DMS114 treated with DMSO at 0.1 percent for 48 hours (cell line): ENCODE measurements at regions not wholly inside any gene's neighbourhood (a gene's known extent, or its start where the extent isn't known, plus 50 kb on each side); places are given as distances from the start of the nearest gene placed in this dataset.
"Not testable (repeated sequence)": the region's sequence is repeated elsewhere in the genome, so short reads cannot be mapped to it uniquely, and the experiment has no call there.

ENCODE experiments used
- DNase-seq: peaks from one replicate; lab custom pipeline; 2025; ENCODE audit not compliant: unreplicated experiment; lab: John Stamatoyannopoulos, UW

DNA sequence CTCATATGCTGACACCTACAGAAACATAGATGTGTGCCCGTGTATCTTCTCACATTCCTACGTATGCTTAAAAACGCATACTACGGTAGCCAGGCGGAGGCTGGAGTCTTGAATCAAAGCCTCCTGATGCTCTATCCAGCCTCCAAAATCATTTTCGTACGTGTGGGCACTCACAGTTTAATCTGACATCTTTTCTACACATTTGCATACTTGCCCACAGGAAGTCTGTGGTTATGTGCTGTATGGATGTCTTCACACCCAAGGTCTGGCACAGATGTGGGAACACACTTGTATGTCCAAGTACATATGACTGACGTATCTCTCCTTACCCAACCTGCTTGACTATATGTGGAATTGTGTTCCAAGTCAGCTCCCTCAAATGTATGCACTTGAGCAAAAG is 561.8 kb upstream of the CADM1 start:
- no peak for DNase-seq

DNA sequence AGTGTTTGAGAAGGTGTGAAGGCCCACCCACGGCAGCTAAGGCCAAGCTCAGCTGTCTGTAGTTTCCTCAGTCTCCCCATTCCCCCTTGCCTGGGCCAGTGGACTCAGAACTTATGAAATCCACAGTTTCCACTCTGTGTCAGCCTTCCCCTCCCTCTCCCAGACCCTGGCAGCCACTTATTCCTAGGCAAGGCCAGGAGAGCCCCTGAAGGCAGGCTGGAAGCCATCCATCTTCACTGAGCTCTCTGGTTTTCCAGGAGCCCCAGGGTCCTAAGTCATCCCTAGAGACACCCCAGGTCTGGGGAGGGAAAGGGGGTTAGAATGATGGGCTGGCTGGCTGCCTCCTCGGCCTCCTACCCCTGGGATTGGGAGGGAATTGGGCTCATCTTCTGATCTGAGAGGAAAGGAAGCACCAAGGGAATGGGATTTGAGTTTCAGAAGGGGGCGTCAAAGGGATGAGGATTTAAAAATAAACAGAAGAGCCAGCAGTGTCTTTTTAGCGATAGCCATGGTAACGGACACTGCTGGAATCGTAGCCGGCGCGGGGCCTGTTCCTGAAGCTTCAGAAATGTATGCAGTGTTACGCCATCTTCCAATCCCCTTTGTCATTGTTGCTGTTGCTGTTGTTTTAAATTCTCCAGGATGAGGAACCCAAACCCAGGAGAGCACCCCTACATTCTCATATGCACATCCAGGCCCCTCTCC is 561.1 kb upstream of the CADM1 start:
- DNase-seq = no peak

DNA sequence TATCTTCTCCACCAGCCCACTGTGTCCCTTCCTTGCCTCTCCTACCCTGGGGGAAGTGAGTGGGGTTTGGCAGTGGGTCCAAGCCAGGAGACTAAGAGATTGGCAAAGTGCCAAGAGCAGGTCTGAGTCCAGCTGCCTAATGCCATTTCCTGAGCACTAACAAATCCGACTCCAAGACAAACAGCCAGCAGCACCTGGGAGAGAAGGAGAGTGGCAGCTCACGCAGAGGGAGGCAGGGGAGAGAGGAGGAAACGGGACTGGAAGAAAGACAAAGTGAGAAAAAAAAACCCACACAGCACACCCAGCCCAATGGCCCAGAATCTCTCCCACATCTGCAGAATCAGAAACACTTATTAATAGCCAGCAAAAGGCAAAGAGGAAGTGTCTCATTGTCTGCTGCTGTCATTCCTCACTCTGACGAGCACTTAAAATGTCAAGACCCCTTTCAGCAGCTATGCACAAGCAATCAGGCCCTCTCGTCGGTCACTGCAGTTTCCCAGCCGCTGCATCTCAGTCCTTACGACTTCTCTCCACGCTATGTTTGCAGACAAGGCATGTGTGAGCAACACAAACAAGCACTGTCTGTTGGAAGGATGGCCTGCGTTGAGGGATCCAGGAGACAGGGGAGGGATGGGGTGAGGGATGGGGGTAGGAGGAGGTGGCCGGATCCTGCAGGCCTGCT is 558.4 kb upstream of the CADM1 start:
- no peak for DNase-seq

DNA sequence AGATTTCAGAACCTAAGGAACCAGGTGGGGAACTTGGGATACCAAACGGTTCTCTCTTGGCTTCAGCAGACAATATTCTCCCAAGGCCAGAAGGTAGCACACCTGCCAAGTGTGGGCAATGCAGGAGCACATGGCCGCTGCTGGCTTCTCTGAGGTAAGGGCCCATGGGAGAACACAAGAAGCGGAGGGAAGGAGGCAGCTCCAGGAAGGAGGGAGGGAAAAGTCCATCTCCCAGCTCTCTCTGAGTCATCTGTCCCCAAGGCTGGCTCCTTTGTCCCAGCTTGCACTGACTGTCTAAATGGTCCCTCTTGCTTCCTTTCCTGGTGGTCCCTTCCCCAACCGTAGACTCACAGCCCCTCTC is 557.9 kb upstream of the CADM1 start:
- no peak for DNase-seq

DNA sequence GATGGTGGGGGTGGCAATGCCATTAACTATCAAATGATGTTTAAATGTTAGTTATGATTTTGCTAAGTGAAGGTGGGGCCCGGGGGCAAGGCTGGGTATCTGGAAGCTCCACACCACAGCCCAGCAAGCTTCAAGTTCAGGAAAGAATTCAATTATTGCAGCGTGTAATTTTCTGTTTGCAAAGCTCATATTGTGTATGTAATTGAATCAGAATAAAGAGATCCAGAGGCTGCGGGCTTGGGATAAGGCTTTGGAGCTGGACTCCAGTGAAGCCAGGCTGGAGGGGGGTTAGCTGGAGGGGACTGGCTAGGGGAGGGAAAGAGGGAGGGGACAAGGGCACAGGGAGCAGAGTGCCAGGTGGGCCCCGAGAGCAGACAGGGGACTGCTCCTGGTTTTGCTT is 557.1 kb upstream of the CADM1 start:
- no peak for DNase-seq

DNA sequence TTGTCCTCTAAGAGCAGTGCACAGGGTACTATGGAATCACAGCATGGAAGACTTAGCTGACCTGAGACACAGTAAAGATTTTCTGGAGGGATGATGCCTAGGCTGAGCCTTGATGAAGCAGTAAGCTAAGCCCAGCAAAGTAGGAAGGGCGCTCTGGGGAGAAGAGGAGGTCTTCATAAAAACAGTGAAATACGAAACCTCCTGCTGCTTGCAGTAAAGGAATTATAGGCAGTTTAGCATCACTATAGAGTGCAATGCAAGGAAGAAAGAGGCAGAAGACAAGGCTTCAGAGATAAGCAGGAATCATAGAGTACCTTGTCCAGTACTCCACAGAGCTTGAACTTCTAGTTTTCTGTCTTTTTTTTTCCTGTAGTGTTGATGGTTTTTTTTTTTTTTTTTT is 555.7 kb upstream of the CADM1 start:
- DNase-seq = no peak

DNA sequence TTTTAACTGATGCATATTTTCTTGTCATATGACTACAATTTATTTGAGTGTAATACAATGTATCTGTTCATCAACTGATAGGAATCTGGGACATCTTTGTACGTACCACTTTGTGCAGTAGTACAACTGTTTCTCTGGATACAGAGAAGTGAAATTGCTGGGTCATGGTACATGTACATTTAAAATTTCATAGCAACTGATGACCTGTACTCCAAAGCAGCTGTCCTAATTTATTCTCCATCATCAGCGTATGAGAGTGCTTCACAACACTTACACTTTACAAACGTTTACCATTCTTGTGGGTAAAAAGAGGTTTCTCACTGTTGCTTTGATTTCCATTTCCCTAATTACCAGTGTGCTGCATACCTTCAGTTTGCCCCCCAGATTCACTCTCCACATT is 552.8 kb upstream of the CADM1 start:
- no peak for DNase-seq

DNA sequence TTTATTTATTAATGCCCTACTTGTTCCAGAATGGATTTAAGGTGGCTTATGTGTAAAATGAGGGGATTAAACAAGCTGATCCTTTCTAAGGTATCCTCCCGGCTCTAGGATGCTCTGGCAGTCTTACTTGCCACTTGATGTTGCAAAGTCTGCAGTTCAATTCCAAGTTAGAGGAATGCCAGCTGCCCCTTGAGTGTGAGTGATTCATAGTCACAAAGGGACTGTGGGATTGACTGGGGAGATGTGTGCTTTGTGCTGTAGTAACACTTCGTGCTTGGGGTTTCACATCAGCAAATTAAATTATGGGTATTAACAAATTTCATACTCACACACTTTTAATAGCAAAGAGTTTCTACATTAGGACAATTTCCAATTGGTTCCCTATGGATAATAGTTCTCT is 550.8 kb upstream of the CADM1 start:
- DNase-seq = no peak

DNA sequence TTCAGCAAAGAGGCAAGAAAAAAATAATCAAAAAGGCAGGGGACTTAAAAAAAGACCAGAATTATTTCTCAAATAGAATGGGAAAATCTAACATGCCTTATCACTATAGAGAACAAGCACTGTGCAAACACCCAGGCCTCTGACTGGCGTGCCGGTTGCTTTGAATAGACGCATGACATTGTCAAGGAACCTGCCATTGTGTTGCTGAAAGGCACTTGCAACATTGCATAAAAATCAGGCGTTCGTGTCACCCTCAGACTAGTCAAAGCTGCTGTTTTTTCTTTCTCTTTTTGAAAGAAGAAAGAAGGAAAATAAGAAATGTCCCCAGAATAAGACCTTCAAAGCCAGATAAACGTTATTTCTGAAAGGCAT is 549.3 kb upstream of the CADM1 start:
- DNase-seq = no peak

DNA sequence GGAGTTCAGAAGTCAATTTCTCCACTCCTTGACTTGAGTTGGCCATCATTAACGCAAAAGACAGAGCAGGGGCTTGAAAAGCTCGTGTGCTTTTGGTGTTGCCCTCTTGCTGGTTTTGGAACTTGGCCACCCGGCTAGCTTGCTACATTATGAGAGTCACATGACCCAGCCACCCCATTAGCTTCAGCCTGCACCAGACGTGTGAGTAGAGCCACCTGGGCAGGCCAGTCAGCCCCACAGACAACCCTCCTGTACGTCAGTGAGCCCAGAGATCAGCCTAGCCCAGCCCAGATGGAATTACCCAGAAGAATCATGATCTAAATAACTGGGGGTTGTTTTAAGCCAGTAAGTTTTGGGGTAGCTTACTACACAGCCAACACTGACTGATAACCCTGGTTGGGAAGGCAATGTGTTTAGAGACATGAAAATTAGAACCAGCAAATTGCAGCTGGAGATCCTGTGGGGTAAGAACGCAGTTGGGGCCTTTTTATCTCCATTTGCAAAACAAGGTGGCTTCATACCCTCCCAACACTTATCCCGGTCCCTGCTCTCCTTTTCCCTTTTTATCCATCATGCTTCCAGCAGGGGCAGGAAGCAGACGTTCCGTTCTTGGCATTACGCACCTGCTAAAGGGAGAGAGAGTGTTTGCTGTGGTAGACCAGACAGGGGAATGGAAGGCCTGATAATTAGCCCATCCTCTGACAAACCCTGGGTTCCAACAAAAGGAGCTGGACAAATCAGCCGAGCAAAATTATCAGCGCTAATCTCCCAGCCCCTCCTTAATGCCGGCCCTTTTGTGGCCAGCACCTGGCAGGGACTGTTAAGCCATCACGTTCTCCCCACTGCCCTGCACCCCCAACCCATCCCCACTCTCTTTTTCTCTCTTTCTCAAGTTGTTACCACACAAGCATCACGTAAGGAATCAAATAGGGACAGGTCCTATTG is 548.7 kb upstream of the CADM1 start:
- no peak for DNase-seq

DNA sequence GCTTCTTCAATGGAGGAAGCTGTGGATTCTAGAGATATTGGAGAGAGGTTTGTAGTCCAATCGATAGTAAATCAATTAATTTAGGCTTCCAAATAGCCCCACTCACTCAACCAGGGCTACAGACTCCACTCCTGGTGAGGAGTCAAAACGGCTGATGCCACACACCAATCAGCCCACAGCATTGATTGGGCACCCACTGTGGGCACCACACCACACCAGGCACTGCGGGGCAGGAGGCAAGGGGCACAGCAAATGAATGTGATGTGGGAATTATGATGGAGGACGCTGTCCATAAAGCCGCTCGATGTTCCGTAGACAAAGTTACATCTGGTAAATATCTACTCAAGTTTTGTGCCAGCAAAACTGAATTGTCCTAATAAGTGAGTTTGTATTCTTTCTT is 547.3 kb upstream of the CADM1 start:
- DNase-seq = no peak

DNA sequence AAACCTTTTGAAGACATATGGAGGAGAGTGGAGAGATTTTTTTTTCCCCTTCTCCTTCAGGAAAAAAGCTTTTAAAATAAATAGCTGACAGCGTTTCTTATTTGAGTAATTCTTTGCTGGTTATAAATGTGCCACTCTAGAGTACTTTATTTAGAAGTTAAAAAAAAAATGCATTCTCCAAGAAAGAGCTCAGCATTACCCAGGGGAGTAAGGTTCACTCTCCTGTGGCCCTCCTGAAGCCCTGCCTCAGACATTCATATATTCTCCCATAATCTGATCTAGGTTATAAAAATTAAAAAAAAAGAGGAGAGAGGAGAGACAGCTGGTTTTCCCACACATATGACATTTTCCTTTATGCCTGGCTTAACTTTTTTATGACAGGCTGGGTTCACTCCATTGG is 545.2 kb upstream of the CADM1 start:
- no peak for DNase-seq

DNA sequence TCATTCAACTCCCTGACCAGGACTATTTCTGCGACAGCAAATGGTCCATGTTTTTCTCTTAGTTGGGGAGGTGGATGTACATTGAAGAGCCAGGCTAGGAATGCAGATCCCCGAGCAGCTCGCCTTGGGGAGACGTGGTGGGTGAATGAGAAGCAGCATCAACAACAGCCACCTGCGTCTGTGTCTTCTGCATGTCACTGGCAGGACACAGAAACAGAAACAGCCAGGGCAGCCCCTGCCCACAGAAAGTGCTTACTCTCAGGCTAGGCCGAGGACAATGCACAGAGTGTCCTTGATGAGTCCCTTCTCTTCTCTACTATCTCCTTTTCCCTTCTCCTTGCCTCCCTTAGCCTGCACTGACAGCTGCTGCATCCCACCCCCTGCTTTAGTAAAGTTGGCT is 541.9 kb upstream of the CADM1 start:
- no peak for DNase-seq

DNA sequence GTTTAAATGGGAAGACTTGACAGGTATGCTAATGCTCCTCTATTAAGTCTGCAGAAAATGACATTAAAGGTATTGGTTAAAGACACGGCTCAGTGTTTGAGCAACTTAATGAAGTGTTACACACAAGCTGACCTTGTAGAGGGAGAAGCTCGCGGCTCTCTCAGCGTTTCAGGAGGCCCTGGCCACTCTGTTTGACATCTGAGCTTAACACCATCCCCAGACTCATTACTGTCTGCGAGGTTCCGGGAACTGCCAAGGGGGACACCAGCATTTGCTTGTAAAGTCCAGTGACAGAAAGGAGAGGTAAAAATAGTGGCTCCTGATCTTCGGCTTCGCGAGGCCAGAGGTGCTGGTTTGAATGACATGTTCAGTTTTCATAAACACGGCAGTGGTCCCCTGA is 540.7 kb upstream of the CADM1 start:
- no peak for DNase-seq

DNA sequence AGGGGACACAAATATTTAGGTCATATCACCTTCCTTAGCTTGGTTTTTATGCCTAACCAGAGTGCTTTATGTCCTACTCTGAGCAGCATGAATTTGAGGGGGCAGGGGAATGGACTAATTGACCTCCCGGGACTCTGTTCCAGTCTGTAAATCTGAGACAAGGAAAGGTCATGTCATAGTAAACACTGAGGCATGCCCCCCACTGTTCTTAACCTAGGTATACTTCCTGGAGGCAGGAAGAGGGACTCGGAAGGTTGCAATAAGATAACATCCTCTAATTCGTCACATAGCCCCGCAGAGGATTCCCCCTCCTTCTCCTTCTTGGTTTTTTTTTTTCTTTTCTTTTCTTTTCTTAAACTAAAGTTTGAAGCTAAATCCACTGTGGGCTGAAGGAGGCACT is 540.3 kb upstream of the CADM1 start:
- no peak for DNase-seq

DNA sequence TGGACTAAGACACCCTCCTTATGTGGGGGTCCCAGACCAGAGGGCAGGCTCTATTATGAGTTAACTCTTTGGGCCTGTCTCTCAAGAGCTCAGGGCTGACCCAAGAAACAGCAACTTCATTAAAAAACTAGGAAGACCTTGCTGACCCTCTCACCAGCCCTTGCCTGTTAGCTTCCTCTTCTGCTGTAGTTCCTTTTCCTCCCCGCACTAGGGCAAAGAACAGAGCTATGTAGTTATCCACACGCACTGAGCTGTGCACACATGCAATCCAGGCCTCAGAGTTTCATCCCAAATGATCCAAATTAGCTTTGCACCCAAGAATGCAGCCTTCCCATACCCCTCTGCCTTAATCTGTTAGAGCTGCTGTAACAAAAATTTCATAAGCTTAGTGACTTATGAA is 539.6 kb upstream of the CADM1 start:
- DNase-seq = no peak

DNA sequence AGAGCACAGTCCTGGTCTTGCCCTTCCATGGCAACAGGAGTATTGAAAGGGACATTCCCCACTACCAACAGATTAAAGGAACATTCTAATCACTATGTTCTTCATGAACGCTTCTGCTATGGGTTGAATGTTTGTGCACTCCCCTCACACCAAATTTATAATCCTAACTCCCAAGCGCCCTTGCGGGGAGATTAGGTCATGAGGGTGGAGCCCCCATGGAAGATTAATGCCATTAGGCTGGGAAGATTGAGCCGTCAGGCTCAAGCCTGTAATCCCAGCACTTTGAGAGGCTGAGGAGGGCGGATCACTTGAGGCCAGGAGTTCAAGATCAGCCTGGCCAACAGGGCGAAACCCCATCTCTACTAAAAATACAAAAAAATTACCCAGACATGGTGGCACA is 538.8 kb upstream of the CADM1 start:
- DNase-seq = not testable (repeated sequence)

DNA sequence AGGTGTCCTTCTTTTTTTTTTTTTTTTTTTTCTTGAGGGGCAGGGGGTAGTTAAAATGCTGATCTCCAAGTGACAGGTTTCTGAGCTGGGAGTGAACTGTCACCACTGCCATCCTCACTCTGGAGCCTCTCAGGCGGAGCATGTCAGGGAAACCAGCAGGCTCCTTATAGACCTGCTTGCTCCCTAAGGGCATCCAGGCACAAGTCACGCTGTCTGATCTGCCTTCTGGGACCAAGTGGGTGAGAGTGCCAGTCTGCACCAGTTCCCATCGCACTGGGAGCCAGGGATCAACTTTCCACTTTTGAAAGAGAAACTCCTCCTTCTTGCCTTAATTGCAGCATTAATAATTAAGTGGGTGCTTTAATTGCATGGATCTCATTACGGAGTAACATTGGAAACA is 537.9 kb upstream of the CADM1 start:
- no peak for DNase-seq

DNA sequence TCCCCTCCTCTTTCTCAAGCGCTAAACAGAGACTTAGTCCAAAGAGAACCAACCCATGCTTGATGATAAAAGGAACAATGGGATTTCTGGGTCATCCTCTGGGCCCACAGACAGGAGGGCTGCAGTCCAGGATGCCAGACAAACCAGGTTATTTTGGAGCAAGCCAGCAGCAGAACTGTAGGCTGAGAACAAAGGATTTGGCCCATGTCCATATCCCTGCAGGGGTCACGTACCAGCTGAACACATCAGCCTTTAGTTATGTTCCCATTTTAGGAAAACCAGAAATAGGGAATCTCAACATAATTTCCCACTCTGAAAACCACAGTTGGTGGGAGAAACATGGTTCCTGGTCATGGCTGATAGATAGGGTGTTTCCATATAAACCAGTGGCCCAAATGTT is 533.6 kb upstream of the CADM1 start:
- DNase-seq = no peak

DNA sequence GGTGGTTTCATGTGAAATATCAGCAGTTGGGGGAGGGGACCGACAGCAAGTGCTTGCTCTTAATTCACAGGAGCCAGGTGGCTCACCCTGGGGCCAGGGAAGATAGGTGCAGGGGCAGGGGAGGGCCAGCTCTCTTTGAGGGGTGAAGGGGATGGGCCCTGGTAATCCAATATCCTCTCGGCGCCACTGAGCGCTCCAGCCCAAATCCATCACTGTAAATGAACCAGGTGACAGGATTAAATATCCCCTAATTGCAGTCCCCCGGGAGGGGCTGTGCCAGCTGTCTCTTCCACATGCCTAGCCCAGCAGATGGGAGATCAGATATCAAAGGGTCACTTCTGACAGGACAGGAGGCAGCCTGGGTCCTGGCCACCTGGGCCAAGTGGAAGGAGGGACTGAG is 531.8 kb upstream of the CADM1 start:
- DNase-seq = no peak

DNA sequence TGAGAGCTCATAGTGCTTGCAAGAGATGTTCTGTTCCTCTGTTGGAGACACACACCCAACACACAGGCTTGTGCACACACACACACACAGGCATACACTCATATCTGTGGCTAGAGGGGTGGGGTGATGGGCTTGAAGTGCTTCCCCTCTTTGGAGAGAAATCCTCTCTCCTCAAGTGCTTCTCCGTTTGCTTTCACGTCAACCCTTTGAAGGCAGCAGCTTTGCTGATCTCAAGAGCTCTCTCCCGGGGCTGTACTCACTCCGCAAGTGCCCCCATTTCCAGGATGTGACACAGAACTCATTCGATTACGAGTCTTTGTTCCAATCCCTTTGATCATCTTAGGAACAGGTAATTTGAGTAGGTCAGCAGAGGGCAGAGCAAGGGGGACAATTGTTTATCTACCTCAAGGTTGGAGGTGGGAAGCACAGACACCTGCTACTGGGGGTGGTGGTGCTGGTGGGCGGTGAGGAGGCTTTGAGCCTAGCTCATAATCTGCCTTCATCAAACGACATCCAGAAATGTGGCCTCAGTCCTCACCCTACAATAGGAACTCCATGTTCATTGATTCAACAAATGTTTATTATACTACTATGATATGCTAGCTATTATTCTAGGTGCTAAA is 529.8 kb upstream of the CADM1 start:
- no peak for DNase-seq
